HG02642 (cell line): ENCODE measurements at regions not wholly inside any gene's neighbourhood (a gene's known extent, or its start where the extent isn't known, plus 50 kb on each side); places are given as distances from the start of the nearest gene placed in this dataset.

Experiments
- ATAC-seq: cut with Tn5 transposase; IDR thresholded peaks from one replicate; pipeline ENCODE4 v1.9.1; 2021; ENCODE audit warnings: mild to moderate bottlenecking; ENCODE audit not compliant: unreplicated experiment, poor library complexity

DNA sequence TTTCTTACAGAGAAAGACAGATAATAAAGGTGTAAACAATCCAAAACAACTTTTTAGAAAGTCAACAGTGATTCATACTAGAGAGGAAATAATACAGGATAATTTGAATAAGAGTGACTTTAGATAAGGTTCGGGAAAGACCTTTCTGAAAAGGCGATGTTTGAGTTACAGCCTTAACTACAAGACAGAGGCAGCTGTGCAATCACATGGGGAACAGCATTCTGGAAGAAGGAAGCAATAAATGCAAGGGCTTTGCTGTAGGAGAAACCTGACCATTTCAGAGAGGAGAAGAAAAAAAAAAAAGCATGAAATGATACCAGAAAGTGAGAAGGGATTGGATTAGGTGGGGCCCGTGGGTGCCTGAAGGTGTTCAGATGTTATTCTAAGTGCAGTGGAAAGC lies 200.6 kb upstream of the ATP11B start:
- no peak for ATAC-seq

DNA sequence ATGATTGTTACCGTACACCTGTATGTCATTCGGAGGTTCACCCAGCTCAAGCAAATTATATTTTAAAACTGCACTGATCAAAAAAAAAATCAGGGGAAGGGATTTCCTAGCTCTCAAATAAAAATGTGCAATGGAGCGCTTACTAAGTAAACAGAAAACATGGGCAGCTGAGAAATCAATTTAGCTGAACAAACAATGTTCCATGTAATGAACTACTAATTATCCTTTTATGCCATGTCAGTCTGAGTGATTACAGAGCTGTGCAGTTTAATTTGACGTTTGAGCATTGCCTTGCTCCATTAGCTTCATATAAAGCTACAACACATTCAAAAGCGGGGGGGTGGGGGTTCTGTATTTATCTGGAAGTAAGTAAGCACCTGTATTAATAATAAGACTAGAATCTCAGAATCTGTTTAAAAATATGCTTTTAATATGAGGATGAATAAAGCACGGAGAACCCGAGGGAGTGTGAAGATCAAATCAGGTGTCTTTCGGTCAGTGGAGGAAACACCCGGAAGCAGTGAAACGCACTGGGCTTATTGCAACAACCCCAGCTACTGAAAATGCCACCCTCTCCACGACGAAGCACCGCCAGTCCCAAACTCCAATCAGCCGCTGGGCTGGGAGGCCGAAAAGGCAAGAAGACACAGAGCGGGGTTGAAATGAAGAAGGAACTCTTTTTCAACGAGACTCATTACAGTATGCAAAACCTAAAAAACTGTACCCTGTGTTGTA lies 196.5 kb upstream of the ATP11B start:
- no peak for ATAC-seq

DNA sequence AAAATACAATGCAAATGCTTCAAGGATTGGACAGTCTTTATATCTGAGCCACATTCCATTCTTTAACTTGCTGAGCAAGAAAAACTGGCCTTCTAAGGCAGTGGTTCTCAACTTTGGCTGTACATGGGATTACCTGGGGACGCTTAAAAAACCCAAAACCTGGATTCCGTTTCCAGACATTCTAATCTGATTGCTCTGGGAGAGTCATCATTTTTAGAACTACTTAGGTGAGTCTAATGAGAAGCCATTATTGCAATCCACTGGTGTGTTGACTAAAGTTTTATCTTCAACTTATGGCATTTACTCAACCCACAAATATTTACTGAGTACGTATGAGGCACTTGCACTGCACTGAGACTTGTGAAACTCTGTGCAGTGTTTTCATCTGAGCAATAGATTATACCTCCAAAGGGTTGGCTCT lies 195.7 kb upstream of the ATP11B start:
- ATAC-seq: no peak

DNA sequence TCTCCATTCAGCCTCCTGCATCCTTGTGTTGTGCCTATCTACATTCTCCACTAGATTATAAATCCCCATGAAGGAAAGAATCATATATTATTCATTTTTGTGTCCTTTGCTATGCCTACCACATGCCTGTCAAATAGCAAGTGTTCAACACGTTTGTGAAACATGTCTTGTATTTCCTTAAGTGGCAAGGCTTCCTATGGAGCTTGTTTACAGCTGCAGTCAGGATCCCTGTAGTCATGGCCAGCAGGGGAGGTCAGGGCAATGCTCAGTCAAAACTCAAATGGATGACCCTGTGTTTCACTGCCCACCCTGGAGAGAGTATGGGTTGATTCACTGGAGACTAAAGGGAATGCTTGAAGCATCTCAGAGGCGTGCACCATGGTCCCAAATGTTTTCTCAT lies 191.7 kb upstream of the ATP11B start:
- no peak for ATAC-seq

DNA sequence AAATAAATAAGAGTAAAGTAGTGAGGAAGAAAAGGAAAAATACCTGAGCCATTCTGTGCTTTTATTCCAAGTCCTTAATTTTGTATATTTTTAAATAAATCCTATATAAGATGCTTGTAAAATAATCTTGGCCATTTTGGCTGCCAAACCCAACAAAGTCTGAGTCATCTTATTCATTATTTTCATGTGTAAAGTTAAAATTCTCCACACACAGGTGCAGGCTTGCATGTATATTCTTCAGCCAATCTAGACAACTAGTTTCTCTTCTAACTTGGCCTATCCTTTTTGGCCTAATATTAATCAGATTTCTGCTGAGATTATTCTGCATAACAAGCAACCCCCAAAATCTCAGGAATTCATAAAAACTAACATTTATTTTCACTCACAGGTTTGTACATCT lies 189.8 kb upstream of the ATP11B start:
- ATAC-seq: no peak

DNA sequence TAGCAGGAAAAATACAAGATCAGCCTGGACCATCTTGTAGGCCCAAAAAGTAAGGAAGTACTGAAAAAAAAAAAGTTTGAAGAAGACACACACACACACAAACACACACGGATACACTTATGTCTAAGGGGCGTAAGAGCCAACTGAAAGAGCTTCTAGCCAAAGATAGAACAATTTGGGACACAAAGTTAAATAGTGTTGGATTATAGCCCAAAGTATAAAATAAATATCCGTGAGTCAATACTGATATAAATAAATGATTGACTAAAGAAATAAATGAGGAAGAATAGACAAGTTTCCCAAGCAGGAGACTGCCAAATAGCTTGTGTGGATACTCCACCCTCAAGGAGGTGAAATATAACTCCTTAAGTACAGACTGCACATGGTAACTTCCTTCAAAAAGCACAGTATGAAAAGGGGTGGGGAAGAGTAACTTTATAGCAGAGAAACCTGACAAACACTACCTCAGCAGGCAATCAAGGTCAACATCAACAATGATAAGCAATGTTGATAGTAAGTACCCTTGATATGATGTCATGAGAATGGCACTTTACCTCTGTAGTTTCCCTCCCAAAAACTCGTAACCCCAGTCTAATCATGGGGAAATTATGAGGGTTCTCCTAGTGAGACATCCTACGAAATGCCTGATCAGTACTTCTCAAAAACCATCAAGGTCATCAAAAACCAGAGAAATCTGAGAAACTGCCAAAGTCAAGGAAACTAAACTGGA lies 187.3 kb upstream of the ATP11B start:
- no peak for ATAC-seq

DNA sequence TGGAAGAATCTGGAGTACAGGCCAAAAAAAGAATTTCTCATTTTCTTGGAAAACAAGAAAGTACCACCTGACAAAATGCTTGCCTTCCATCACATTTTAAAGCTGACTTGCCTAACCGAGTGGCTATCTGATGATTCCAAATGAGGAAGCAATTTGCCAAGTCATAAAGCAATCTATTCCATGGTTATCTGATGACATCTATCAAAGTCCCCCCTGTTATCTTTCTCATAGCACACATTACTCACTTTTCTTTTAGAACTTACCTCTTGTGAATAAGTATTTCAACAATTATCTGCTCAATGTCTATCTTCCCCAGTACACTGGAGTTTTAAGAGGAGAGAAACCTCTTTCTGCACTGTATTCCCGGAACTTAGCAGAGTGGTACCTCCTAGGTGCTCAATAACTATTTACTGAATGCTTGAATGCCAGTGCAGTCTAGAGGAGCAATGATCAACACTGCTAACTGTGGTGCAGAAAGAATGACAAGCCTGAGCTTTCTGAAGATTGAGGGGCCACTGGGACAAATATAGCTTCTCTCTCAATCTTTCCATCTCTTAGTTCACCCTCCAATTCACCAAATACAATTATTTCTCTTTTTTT lies 186.3 kb upstream of the ATP11B start:
- ATAC-seq: no peak

DNA sequence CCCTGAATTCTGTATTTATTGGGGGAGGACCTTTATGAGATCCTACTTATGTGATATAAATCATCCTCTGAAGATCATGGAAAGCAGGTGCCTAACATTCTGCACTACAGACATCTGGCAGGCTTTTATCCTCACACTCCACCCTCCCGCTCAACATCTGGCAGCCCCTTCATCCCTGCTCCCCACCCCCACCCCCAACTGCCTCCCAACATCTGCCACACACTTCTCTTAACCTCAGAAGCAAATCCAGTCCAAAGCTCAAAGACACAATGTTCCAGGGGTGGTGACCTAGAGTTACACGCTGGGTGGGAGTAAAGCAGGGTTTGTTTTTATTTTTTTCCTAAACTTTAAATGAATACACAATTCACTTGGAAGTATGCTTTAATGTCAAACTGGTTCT lies 184.5 kb upstream of the ATP11B start:
- ATAC-seq: no peak

DNA sequence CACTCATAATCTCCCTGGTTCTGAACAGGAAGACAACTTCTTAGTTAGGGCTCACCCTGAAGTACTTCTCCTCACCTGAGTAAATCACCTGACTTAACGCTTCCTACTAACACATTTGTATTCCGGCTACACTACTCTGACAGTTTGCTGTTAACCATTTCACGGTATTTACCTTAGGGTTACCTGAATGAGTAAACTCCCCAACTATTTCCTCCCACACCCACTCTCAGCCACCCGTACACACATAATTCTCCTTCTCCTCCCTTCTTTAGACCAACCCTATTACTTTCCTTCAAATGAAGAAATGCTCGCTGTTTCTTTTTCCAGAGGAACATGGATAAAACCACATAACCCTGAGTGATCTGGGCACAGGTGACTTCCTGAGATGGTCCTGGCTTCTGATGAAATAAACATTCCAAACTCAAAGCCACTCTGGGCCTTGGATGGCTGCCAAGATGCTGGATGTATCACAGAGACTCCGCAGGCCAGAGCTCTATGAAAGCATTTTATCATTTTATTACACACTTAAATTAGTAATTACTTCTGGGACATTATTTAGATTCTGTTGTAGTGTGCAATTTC lies 183.6 kb upstream of the ATP11B start:
- no peak for ATAC-seq

DNA sequence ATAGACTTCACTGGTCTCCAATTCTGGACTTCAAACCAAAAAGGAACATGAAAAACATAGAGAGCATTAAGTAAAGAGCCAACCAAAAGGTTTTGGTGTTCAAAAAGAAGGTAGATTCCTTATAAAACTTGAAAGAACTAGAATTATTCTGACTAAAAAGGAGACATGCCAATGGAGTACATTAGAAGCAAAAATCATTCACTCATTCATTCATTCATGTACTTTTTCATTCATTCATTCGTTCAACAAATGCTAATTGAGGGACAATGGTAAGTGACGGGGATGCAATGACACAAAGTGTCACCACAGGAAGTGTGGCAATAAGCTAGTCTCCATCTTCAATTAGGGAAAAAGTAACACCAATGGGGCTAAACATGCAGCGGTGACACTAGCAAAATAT lies 181.0 kb upstream of the ATP11B start:
- ATAC-seq: no peak

DNA sequence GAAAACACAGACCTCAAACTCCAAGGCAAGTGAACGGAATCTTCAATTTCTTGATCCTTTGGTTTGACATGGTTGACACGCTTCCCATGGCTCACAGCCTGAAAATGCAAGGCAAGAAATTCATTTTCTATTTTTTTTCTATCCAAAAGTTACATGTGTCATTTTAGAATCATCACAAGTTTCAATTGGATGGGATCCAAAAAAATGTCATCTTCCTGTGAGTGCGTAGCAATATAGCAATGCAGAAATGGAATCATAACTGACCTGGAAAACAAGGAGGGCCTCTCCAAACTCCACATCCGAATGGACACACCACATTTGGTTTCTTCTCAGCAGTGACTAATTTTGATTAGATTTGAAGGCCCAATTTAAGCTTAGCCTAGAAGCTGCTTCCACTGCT lies 175.8 kb upstream of the ATP11B start:
- ATAC-seq: no peak

DNA sequence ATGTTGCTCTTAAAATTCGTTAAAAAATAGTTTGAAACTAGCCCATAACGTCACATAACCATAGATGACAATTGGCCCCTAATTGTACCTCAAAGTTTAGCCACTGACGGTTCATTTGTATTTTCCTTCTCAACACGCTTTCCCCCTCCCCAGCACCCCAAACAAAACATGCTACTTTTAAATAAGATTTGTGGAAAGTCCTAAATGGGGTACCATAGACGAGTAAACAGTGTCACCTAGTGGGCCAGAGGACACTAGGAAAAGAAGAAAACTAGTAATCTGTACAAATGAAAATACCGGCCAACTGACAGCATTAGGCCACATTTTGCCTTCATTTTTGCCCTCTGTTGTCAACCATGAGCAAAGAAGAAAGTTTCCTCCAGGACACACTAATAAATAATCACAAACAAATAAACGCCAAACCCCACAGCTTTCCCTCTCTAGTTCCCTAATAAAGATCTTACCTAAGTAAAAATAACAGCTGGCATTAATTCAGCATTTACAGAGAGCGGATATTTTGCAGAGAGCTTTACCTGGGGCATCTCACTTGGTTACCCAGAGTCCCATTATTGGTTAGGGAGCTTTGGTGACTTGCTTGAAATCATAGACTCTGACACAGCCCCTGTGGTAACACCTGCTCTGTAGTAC lies 175.1 kb upstream of the ATP11B start:
- ATAC-seq: no peak

DNA sequence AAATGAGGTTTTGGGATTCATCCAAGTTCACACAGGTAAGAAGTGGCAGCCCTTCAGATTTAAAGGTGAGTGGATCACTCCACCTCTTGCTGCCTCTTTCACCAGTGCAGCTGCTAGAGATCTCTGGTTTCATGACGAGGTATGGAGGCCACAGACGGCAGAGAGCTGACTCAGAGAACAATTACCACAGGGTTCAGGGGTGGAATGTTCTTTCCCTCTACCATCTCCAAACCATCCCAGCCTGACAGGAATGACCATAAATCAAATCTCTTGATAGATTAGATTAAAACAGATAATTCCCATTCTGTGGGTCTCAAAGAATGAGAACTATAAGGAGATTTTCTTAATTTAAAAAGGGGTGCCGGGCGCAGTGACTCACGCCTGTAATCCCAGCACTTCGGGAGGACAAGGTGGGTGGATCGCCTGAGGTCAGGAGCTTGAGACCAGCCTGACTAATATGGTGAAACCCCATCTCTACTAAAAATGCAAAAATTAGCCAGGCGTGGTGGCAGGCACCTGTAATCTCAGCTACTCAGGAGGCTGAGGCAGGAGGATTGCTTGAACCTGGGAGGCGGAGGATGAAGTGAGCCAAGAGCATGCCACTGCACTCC lies 174.2 kb upstream of the ATP11B start:
- no peak for ATAC-seq

DNA sequence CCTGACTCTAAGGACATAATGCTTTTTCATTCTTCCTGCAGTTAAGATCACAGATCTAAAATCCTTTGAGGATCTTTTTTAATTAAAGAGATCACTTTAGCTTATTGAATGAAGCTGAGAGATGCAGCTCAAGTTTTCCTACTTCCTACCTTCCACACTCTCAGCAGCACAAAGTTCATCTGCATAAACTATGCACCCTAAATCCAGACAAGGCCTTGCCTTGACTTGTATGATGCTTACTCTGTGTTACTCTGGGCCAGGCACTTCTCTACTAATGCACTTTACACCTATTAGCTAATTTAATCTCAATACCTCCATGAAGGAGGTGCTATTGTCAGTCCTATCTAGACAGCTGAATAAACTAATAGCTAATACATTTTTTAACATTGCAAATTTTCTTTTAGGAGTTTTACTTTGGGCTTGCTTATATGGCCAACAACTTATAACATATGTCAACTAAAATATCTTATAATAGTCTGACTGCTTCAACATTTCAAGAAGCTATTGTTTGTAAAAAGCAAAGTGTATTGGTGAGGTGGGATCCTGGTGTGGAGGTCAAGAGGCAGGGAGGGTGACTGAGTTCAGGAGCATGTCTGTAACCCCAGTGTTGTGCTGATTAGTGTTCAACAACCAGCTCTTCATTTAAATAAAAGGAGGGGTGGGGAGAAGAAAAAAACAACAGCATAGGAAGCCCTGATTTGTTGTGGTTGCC lies 172.4 kb upstream of the ATP11B start:
- no peak for ATAC-seq

DNA sequence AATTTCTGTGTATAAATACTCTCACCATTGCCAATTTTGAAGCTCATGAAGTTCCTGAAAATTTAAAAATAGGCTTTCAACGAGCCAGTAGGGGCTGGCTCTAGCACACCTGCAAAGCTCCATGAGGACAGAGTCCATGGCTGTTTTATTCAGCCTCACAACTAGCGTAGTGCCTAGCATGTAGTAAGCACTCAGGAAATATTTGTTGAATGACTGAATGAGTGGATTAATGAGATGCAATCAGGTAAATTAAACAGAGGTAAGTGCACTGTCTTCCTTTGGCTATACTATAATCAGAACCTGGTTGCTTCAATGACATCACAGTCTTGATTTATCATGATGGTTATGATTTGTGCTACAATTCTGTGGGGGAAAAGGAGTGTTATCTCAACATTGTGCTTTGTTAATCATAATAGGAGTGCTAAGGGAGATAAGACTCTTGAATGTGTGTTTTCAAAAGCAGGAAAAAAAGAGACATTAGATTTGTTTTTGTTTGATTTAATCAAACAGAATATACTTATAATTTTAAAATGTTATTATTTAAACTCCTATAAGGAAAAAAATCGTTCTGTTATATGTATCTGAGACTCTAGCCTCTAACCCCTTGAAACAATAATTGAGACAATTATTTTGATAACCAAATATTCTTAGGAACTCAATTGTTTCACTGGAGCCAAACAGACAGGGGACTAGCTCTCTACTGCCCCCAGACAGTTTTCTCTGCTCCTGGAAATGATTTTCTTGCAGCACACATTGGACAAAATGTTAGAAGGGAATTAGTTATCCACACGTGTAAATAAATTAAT lies 171.7 kb upstream of the ATP11B start:
- no peak for ATAC-seq

DNA sequence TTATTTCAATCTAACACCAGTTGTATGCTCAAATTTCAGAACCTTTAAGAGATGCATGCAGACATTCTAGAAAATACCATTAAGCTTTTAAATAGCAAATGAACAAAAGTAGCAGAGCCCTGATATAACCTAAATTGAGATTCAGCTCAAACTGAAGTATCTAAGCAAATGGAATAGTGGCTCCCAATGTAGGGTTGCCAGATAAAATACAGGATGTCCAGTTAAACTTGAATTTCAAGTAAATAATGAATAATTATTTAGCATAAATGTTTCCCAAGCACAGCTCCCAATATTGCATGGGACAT lies 171.1 kb upstream of the ATP11B start:
- ATAC-seq: no peak

DNA sequence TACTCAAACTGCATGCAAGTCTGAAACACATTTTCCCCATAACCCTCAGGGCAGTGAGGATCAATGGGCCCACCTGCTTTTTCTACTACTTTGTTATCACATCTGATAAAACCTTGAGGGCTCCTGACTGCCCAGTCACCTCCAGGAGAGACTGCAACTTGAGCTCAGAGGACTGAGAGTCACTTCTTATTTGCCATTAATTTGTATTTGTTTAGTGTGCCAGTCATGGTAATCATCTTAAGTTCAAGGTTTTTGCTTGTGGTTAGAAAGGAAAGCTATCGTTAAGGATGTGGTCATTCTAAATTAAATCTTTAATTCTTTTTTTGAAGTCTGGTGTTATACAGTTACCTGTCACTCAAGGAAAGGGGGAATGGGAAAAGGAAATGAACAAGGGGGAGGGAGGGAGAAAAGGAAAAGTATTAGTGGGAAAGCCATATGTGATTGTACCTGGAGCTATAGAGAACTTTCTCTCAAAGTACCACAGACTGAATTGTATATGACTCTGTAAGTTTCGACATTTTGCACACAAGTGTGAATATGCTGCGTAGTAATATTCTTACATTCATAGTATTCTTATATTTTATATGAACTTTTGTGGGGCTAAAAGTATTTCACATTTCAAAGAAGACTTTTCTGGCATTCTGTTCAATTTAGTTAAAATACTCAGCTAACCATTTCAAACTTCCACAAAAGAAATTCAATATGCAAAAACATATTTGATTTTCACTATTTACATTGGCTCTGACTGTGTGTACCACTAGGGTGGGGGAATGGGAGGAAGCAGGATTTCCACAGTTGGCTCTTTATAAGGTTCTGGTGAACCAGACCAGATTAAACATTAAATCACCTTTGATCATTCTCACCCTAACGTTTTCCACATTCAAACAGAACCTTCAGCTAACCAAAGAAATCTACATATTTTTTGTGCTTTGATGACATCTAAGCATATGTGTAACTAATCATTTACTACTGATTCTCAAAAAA lies 166.5 kb upstream of the ATP11B start:
- ATAC-seq: no peak

DNA sequence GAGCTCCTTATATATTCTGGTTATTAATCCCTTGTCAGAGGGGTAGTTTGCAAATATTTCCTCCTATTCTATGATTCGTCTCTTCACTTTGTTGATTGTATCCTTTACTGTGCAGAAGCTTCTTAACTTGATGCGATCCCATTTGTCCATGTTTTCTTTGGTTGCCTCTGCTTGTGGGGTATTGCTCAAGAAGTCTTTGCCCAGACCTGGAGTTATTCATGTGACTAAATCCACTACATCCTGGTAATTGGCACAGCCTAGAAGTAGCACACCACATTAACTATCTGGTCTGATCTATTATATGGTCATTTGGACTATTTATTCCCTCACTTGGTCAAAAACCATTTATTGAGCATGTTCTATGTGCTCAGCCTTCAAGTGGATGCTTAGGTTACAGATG lies 164.8 kb upstream of the ATP11B start:
- ATAC-seq: no peak
